Amniotic epithelial cell (primary cell): ENCODE measurements at regions not wholly inside any gene's neighbourhood (a gene's known extent, or its start where the extent isn't known, plus 50 kb on each side); places are given as distances from the start of the nearest gene placed in this dataset.

Source experiments
- DNase-seq: peaks from one replicate; pipeline ENCODE4 v3.0.0-alpha.2; 2010; ENCODE audit warnings: low read depth

GRCh38 chr11:104830508-104830907 is 67.8 kb downstream of the CASP12 start:
- DNase-seq: no peak

- DNase-seq: peak; percentile 75
Measured at GRCh38 chr11:104830080-104830479, 68.2 kb downstream of the CASP12 start.

GRCh38 chr11:104826772-104827171 is 71.5 kb downstream of the CASP12 start:
- no peak for DNase-seq

- DNase-seq: no peak
Measured at GRCh38 chr11:104823657-104824056, 74.6 kb downstream of the CASP12 start.

GRCh38 chr11:104820431-104820830 is 77.8 kb downstream of the CASP12 start:
- no peak for DNase-seq

- no peak for DNase-seq
Measured at GRCh38 chr11:104819603-104820002, 78.7 kb downstream of the CASP12 start.

GRCh38 chr11:104819107-104819506 is 79.2 kb downstream of the CASP12 start:
- no peak for DNase-seq

GRCh38 chr11:104817973-104818372 is 80.3 kb downstream of the CASP12 start:
- DNase-seq: no peak

- no peak for DNase-seq
Measured at GRCh38 chr11:104813532-104813931, 84.7 kb downstream of the CASP12 start.

- DNase-seq: no peak
Measured at GRCh38 chr11:104812103-104812788, 86.0 kb downstream of the CASP12 start.

GRCh38 chr11:104803776-104804175 is 94.5 kb downstream of the CASP12 start:
- no peak for DNase-seq

- no peak for DNase-seq
Measured at GRCh38 chr11:104799251-104799650, 99.0 kb downstream of the CASP12 start.

GRCh38 chr11:104798789-104799188 is 99.5 kb downstream of the CASP12 start:
- no peak for DNase-seq

- DNase-seq: no peak
Measured at GRCh38 chr11:104796301-104796700, 102.0 kb downstream of the CASP12 start.

- no peak for DNase-seq
Measured at GRCh38 chr11:104795501-104796213, 102.6 kb downstream of the CASP12 start.

GRCh38 chr11:104792861-104793260 is 105.4 kb downstream of the CASP12 start:
- DNase-seq: peak; percentile 16

- no peak for DNase-seq
Measured at GRCh38 chr11:104791896-104792295, 106.4 kb downstream of the CASP12 start.

- DNase-seq: no peak
Measured at GRCh38 chr11:104784684-104785460, 113.4 kb downstream of the CASP12 start.

- no peak for DNase-seq
Measured at GRCh38 chr11:104783241-104783640, 115.0 kb downstream of the CASP12 start.

GRCh38 chr11:104782377-104782754 is 115.9 kb downstream of the CASP12 start:
- DNase-seq: no peak

GRCh38 chr11:104781719-104782376 is 116.4 kb downstream of the CASP12 start:
- DNase-seq: no peak

- no peak for DNase-seq
Measured at GRCh38 chr11:104781037-104781436, 117.2 kb downstream of the CASP12 start.
